Astrocyte (in vitro differentiated cells and primary cell): ENCODE measurements at regions not wholly inside any gene's neighbourhood (a gene's known extent, or its start where the extent isn't known, plus 50 kb on each side); places are given as distances from the start of the nearest gene placed in this dataset.

Source experiments
- DNase-seq: peaks from one replicate; pipeline ENCODE4 v3.0.0-alpha.2; 2010; ENCODE audit warnings: low read depth
- FAIRE-seq: peaks from 2 replicates; lab custom pipeline; 2011; peaks lifted over from hg19 to GRCh38; lab: Jason Lieb, UNC
- H2AFZ ChIP-seq: 2 replicates; pipeline ENCODE4 v1.6.0; 2012; ENCODE audit warnings: low read depth, low read length, inconsistent platforms
- H3K27ac ChIP-seq: 2 replicates; pipeline ENCODE4 v1.5.1; 2011; ENCODE audit warnings: low read depth, low read length, inconsistent platforms
- H3K27me3 ChIP-seq: 2 replicates; pipeline ENCODE4 v1.6.0; 2011; ENCODE audit warnings: low read length, inconsistent platforms; ENCODE audit not compliant: insufficient read depth
- H3K36me3 ChIP-seq: 2 replicates; pipeline ENCODE4 v1.5.1; 2011; ENCODE audit warnings: low read length, inconsistent platforms; ENCODE audit not compliant: insufficient read depth
- H3K4me1 ChIP-seq: 2 replicates; pipeline ENCODE4 v1.5.1; 2011; ENCODE audit warnings: low read length, inconsistent platforms; ENCODE audit not compliant: insufficient read depth
- H3K4me2 ChIP-seq: 2 replicates; pipeline ENCODE4 v1.6.0; 2012; ENCODE audit warnings: low read length, inconsistent platforms
- H3K4me3 ChIP-seq: 2 replicates; pipeline ENCODE4 v1.5.1; 2011; ENCODE audit warnings: low read depth, mild to moderate bottlenecking, low read length, inconsistent platforms; ENCODE audit not compliant: insufficient read depth
- H3K79me2 ChIP-seq: 2 replicates; pipeline ENCODE4 v1.6.0; 2012; ENCODE audit warnings: mild to moderate bottlenecking, low read length, inconsistent platforms; ENCODE audit not compliant: insufficient read depth
- H3K9ac ChIP-seq: 2 replicates; pipeline ENCODE4 v1.6.0; 2012; ENCODE audit warnings: mild to moderate bottlenecking, low read length, inconsistent platforms
- H3K9me3 ChIP-seq: 2 replicates; pipeline ENCODE4 v1.5.1; 2012; ENCODE audit warnings: low read depth, mild to moderate bottlenecking, low read length, inconsistent platforms; ENCODE audit not compliant: insufficient read depth
- H4K20me1 ChIP-seq: 2 replicates; pipeline ENCODE4 v1.6.0; 2012; ENCODE audit warnings: low read length, inconsistent platforms; ENCODE audit not compliant: insufficient read depth
- H3K27ac Mint-ChIP-seq: one replicate; pipeline ENCODE4 v1.8.0; 2021; ENCODE audit warnings: mild to moderate bottlenecking, mixed read lengths; ENCODE audit not compliant: unreplicated experiment
- H3K27me3 Mint-ChIP-seq: one replicate; pipeline ENCODE4 v1.8.0; 2021; ENCODE audit warnings: low read depth, mixed read lengths; ENCODE audit not compliant: unreplicated experiment
- H3K36me3 Mint-ChIP-seq: one replicate; pipeline ENCODE4 v1.8.0; 2021; ENCODE audit warnings: low read depth, mixed read lengths; ENCODE audit not compliant: unreplicated experiment
- H3K4me1 Mint-ChIP-seq: one replicate; pipeline ENCODE4 v1.8.0; 2021; ENCODE audit warnings: low read depth, mixed read lengths; ENCODE audit not compliant: unreplicated experiment
- H3K4me3 Mint-ChIP-seq: one replicate; pipeline ENCODE4 v1.8.0; 2021; ENCODE audit warnings: mild to moderate bottlenecking, moderate library complexity, mixed read lengths; ENCODE audit not compliant: unreplicated experiment
- H3K9me3 Mint-ChIP-seq: one replicate; pipeline ENCODE4 v1.8.0; 2021; ENCODE audit warnings: mild to moderate bottlenecking, mixed read lengths; ENCODE audit not compliant: unreplicated experiment
- EZH2 ChIP-seq: IDR thresholded peaks from 2 replicates; pipeline ENCODE4 v1.6.1; 2012; ENCODE audit warnings: mild to moderate bottlenecking, low read length, inconsistent platforms; ENCODE audit not compliant: insufficient read depth
- TF ChIP-seq, protein P1 (sequence below): IDR thresholded peaks from 2 replicates; pipeline ENCODE4 v1.5.1; 2011; ENCODE audit warnings: low read depth, mild to moderate bottlenecking, inconsistent platforms, low read length, moderate library complexity; ENCODE audit not compliant: insufficient read depth

DNA sequence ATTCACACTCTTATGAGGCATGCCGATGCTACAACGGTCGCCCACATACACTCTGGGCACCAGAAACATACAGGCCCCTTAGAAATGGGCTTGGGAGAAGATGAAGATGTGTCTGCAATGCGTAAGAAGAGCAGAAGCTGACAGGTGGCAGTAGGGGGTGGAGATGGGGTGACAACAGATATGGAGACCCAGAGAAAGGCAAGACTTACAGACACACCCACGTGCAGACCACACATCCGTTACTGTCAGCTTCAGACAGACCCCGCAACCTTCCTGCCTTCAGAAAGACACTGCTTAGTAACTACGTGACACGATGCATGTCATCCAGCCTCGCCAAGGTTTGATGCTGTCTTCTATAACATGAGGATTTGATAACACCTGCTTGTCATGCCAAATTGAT lies 89.5 kb downstream of the ZFP36L2 start:
- DNase-seq (no peak), FAIRE-seq (no peak)
- TF ChIP-seq, protein P1, sequence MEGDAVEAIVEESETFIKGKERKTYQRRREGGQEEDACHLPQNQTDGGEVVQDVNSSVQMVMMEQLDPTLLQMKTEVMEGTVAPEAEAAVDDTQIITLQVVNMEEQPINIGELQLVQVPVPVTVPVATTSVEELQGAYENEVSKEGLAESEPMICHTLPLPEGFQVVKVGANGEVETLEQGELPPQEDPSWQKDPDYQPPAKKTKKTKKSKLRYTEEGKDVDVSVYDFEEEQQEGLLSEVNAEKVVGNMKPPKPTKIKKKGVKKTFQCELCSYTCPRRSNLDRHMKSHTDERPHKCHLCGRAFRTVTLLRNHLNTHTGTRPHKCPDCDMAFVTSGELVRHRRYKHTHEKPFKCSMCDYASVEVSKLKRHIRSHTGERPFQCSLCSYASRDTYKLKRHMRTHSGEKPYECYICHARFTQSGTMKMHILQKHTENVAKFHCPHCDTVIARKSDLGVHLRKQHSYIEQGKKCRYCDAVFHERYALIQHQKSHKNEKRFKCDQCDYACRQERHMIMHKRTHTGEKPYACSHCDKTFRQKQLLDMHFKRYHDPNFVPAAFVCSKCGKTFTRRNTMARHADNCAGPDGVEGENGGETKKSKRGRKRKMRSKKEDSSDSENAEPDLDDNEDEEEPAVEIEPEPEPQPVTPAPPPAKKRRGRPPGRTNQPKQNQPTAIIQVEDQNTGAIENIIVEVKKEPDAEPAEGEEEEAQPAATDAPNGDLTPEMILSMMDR, result no peak
- TF ChIP-seq EZH2, result no peak
- H3K36me3 ChIP-seq, result no peaks in the 10 kb centered on the region
- no peak overlapping the region for H3K27ac ChIP-seq
- H3K4me1 ChIP-seq, result peaks cover 8% of the 10 kb centered on the region
- no peak overlapping the region for H3K9ac ChIP-seq
- no peak overlapping the region for H3K4me2 ChIP-seq
- no peaks in the 10 kb centered on the region for H4K20me1 ChIP-seq
- Mint-ChIP-seq H3K36me3 (no peaks in the 10 kb centered on the region), H3K27me3 (no peaks in the 10 kb centered on the region), H3K27ac (no peak overlapping the region), H3K4me1 (peaks cover 24% of the 10 kb centered on the region), H3K4me3 (no peak overlapping the region), H3K9me3 (no peaks in the 10 kb centered on the region)
- no peak overlapping the region for H2AFZ ChIP-seq
- no peak overlapping the region for H3K4me3 ChIP-seq
- no peaks in the 10 kb centered on the region for H3K9me3 ChIP-seq
- no peaks in the 10 kb centered on the region for H3K27me3 ChIP-seq
- H3K79me2 ChIP-seq, result no peaks in the 10 kb centered on the region

DNA sequence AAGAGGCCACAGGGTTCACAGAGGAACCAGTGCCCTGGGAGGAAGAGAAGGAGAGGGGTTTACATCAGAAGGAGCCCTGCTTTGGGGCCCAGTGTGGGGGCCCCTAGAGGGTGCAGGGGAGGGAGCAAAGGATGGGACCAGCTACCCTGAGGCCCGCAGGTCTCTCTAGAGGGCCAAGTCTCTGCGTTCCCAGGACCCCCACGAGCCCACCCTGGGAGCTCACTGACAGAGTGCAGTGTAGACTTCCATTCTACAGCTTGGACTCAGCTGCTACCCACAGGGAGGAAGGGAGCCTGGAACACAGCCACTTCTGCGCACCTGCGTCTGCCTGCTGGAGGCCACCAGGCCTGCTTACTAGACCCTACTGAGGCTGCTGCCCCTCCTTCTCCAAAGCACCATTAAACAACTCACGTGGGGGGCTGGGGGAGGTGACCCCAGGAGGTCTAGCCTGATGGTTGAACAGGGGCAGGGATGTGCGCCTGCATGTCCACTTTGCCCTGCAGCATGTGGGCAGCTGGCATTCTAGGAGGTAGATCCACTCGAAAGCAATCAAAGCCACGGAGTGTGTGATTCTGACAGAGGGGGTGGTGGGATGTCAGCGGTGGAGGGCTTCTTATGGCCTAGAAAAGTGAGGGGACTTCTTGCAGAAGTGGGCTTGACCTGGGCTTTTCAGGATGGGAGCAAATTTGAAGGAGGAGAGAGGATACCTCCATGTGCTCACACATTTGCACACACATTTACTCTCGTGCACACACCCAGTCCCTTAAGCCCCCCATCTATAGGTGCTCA lies 90.2 kb downstream of the ZFP36L2 start:
- Histone ChIP-seq H3K9ac (no peak overlapping the region), H3K4me3 (no peak overlapping the region), H3K4me2 (no peak overlapping the region), H3K9me3 (no peaks in the 10 kb centered on the region), H3K27ac (no peak overlapping the region), H4K20me1 (no peaks in the 10 kb centered on the region), H3K79me2 (no peaks in the 10 kb centered on the region), H3K27me3 (no peaks in the 10 kb centered on the region), H2AFZ (no peak overlapping the region), H3K36me3 (no peaks in the 10 kb centered on the region), H3K4me1 (peaks cover 15% of the 10 kb centered on the region)
- peak overlapping the region; percentile 20 for H3K4me3 Mint-ChIP-seq
- H3K4me1 Mint-ChIP-seq, result peaks cover 28% of the 10 kb centered on the region
- no peak for DNase-seq
- no peaks in the 10 kb centered on the region for H3K36me3 Mint-ChIP-seq
- no peak for FAIRE-seq
- H3K27me3 Mint-ChIP-seq, result no peaks in the 10 kb centered on the region
- H3K27ac Mint-ChIP-seq, result no peak overlapping the region
- no peaks in the 10 kb centered on the region for H3K9me3 Mint-ChIP-seq
- no peak for TF ChIP-seq EZH2
- TF ChIP-seq, protein P1, result no peak

- Histone ChIP-seq H3K9ac (no peak overlapping the region), H4K20me1 (no peaks in the 10 kb centered on the region), H3K4me1 (peaks cover 21% of the 10 kb centered on the region), H3K79me2 (no peaks in the 10 kb centered on the region), H3K9me3 (no peaks in the 10 kb centered on the region), H3K27ac (no peak overlapping the region), H2AFZ (no peak overlapping the region), H3K4me2 (no peak overlapping the region), H3K36me3 (no peaks in the 10 kb centered on the region), H3K27me3 (no peaks in the 10 kb centered on the region), H3K4me3 (no peak overlapping the region)
- H3K4me3 Mint-ChIP-seq, result no peak overlapping the region
- no peaks in the 10 kb centered on the region for H3K9me3 Mint-ChIP-seq
- H3K4me1 Mint-ChIP-seq, result peaks cover 32% of the 10 kb centered on the region
- TF ChIP-seq, protein P1, result no peak
- TF ChIP-seq EZH2, result no peak
- DNase-seq, result no peak
- no peak overlapping the region for H3K27ac Mint-ChIP-seq
- no peak for FAIRE-seq
- H3K36me3 Mint-ChIP-seq, result no peaks in the 10 kb centered on the region
- H3K27me3 Mint-ChIP-seq, result no peaks in the 10 kb centered on the region
Observed at GRCh38 chr2:43135583-43135982, 90.8 kb downstream of the ZFP36L2 start.
